ENCODE measurements at regions not wholly inside any gene's neighbourhood (a gene's known extent, or its start where the extent isn't known, plus 50 kb on each side); places are given as distances from the start of the nearest gene placed in this dataset.

DNA sequence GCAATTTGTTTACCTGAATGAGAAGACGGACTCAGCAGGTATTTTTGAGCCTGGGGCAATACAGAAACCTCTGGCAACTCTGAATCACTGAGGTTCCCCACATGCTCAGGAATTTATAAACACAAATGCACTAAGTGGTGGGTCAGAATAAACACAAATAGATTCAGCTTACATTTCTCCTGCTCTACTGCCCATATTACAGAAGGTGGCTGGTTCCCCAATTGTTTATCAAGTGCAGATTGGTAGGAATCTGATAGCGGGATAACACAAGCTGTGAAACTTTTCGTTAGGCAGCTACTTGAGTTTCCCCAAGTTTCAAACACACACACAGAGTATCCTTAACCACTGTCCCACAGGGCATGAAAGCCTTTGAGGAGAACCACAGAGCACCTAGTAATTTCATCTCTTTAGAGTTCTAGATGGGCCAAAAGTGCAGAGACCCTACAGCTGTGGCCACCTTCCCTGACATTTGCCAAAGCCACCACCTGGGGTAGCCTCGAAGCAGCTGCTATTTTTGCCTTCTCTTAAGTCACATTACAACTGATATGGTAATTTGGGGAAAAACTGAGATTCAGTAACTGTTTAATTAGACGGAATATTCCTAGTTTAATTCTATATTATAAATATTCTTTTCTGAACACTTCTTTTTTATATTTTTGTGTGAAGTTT lies 204.2 kb upstream of the PTCHD4 start:
- Histone ChIP-seq H2AFZ (ENCODE audit: low read depth, low read length, poor library complexity, severe bottlenecking) (no peak overlapping the region), H3K4me3 (replicated peaks in 1 of 2; ENCODE audit: low read depth in 1 of 2, low read length in 2 of 2) (no peak overlapping the region), H4K20me1 (ENCODE audit: insufficient read depth) (no peaks in the 10 kb centered on the region), H3K27ac (ENCODE audit: low read depth, low read length) (no peak overlapping the region), H3K4me2 (ENCODE audit: low read length) (no peak overlapping the region), H3K27me3 (ENCODE audit: insufficient read depth, low read length) (no peaks in the 10 kb centered on the region), H3K9ac (ENCODE audit: low read length) (no peak overlapping the region), H3K36me3 (ENCODE audit: control insufficient read depth in 1 of 2, insufficient read depth in 2 of 2, low read length in 2 of 2) (no peaks in the 10 kb centered on the region), H3K9me2 (ENCODE audit: insufficient read depth) (no peaks in the 10 kb centered on the region), H3K4me1 (ENCODE audit: control insufficient read depth in 1 of 2, insufficient read depth in 2 of 2, low read length in 2 of 2) (no peaks in the 10 kb centered on the region), H3K79me2 (ENCODE audit: insufficient read depth, low read length) (no peaks in the 10 kb centered on the region), H3K9me3 (ENCODE audit: control insufficient read depth in 1 of 2, insufficient read depth in 1 of 2, low read depth in 1 of 2, low read length in 2 of 2) (no peaks in the 10 kb centered on the region)
- no peak for DNase-seq (ENCODE audit: low read depth, low spot score)
- ChIA-PET CTCF (no interaction called here), POLR2A (no interaction called here), RAD21 (ENCODE audit: low non-redundant PET in 1 of 2, low total read pairs in 2 of 2, uncharacterized antibody in 2 of 2, unreplicated experiment in 2 of 2) (no interaction called here)
- intact Hi-C loops (cut with micrococcal nuclease), result no loop called here
- BruUV-seq (replicated peaks), result no TSS peak
- TF ChIP-seq ZFX (IDR thresholded peaks at IDR 0.05), result no peak
- TF ChIP-seq EZH2 (IDR thresholded peaks at IDR 0.05), result no peak
- no peak for TF ChIP-seq EGR1 (IDR thresholded peaks at IDR 0.05; ENCODE audit: low read depth)
- no peak for TF ChIP-seq ZNF274 (IDR thresholded peaks at IDR 0.05; ENCODE audit: low read depth, low read length)
- no peak for TF ChIP-seq YY1 (IDR thresholded peaks at IDR 0.05; ENCODE audit: extremely low read depth, insufficient replicate concordance, low read depth, low read length)
- no peak for TF ChIP-seq CTCF (IDR thresholded peaks at IDR 0.05 in 2 of 3, conservative IDR thresholded peaks at IDR 0.05 in 1 of 3; ENCODE audit: borderline replicate concordance in 1 of 3, insufficient read depth in 1 of 3, low read depth in 2 of 3, low read length in 2 of 3)
- TF ChIP-seq FOSL1 (IDR thresholded peaks at IDR 0.05; ENCODE audit: low read depth), result no peak
- TF ChIP-seq ATF3 (IDR thresholded peaks at IDR 0.05), result no peak
- no peak for TF ChIP-seq REST (IDR thresholded peaks at IDR 0.05; ENCODE audit: low read depth)
- TF ChIP-seq, protein P1, sequence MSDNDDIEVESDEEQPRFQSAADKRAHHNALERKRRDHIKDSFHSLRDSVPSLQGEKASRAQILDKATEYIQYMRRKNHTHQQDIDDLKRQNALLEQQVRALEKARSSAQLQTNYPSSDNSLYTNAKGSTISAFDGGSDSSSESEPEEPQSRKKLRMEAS (IDR thresholded peaks at IDR 0.05), result no peak
- TF ChIP-seq ELF1 (IDR thresholded peaks at IDR 0.05; ENCODE audit: borderline replicate concordance, low read depth), result no peak
- TF ChIP-seq TCF7L2 (IDR thresholded peaks at IDR 0.05; ENCODE audit: borderline replicate concordance, extremely low read depth, insufficient read depth, insufficient read length), result no peak
- TF ChIP-seq RAD21 (IDR thresholded peaks at IDR 0.05; ENCODE audit: low read depth), result no peak
- TF ChIP-seq CEBPB (IDR thresholded peaks at IDR 0.05; ENCODE audit: low read depth), result no peak
- TF ChIP-seq EZH2phosphoT487 (IDR thresholded peaks at IDR 0.05; ENCODE audit: borderline replicate concordance), result no peak
- TF ChIP-seq, protein P2, sequence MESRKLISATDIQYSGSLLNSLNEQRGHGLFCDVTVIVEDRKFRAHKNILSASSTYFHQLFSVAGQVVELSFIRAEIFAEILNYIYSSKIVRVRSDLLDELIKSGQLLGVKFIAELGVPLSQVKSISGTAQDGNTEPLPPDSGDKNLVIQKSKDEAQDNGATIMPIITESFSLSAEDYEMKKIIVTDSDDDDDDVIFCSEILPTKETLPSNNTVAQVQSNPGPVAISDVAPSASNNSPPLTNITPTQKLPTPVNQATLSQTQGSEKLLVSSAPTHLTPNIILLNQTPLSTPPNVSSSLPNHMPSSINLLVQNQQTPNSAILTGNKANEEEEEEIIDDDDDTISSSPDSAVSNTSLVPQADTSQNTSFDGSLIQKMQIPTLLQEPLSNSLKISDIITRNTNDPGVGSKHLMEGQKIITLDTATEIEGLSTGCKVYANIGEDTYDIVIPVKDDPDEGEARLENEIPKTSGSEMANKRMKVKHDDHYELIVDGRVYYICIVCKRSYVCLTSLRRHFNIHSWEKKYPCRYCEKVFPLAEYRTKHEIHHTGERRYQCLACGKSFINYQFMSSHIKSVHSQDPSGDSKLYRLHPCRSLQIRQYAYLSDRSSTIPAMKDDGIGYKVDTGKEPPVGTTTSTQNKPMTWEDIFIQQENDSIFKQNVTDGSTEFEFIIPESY (IDR thresholded peaks at IDR 0.05; ENCODE audit: extremely low read depth, insufficient replicate concordance, low read length), result no peak
- TF ChIP-seq POLR2AphosphoS5 (IDR thresholded peaks at IDR 0.05; ENCODE audit: low read depth, low read length), result no peak
- no peak for TF ChIP-seq POLR2A (IDR thresholded peaks at IDR 0.05; ENCODE audit: borderline replicate concordance, extremely low read depth, insufficient read depth, insufficient read length)
- TF ChIP-seq SIN3A (IDR thresholded peaks at IDR 0.05; ENCODE audit: low read depth), result no peak
- ATAC-seq, result no peak
